ENCODE measurements at regions not wholly inside any gene's neighbourhood (a gene's known extent, or its start where the extent isn't known, plus 50 kb on each side); places are given as distances from the start of the nearest gene placed in this dataset.

- H3K4me3 ChIP-seq: no peak overlapping the region
- no peak for DNase-seq (ENCODE audit: low read depth in 1 of 2, low spot score in 1 of 2)
- H3K4me1 ChIP-seq (ENCODE audit: low read depth): no peaks in the 10 kb centered on the region
- H3K27ac ChIP-seq: no peak overlapping the region
- H3K9me3 ChIP-seq (ENCODE audit: low read depth): no peaks in the 10 kb centered on the region
- no peaks in the 10 kb centered on the region for H3K27me3 ChIP-seq
- no peaks in the 10 kb centered on the region for H3K36me3 ChIP-seq
- TF ChIP-seq CTCF (IDR thresholded peaks at IDR 0.05; ENCODE audit: low read depth, low read length): no peak
Measured at GRCh38 chr10:130422366-130423324, 286.5 kb downstream of the GLRX3 start.

- H3K27ac ChIP-seq: no peak overlapping the region
- H3K36me3 ChIP-seq: no peaks in the 10 kb centered on the region
- H3K9me3 ChIP-seq (ENCODE audit: low read depth): no peaks in the 10 kb centered on the region
- no peak for DNase-seq (ENCODE audit: low read depth in 1 of 2, low spot score in 1 of 2)
- no peaks in the 10 kb centered on the region for H3K27me3 ChIP-seq
- no peaks in the 10 kb centered on the region for H3K4me1 ChIP-seq (ENCODE audit: low read depth)
- no peak for TF ChIP-seq CTCF (IDR thresholded peaks at IDR 0.05; ENCODE audit: low read depth, low read length)
- H3K4me3 ChIP-seq: no peak overlapping the region
Measured at GRCh38 chr10:130423455-130424305, 287.5 kb downstream of the GLRX3 start.

GRCh38 chr10:130424418-130424817 is 288.2 kb downstream of the GLRX3 start:
- Histone ChIP-seq H3K36me3 (no peaks in the 10 kb centered on the region), H3K4me3 (no peak overlapping the region), H3K4me1 (ENCODE audit: low read depth) (no peaks in the 10 kb centered on the region), H3K27ac (no peak overlapping the region), H3K9me3 (ENCODE audit: low read depth) (no peaks in the 10 kb centered on the region), H3K27me3 (no peaks in the 10 kb centered on the region)
- no peak for DNase-seq (ENCODE audit: low read depth in 1 of 2, low spot score in 1 of 2)
- TF ChIP-seq CTCF (IDR thresholded peaks at IDR 0.05; ENCODE audit: low read depth, low read length): no peak

- no peak for TF ChIP-seq CTCF (IDR thresholded peaks at IDR 0.05; ENCODE audit: low read depth, low read length)
- DNase-seq (ENCODE audit: low read depth in 1 of 2, low spot score in 1 of 2): no peak
Measured at GRCh38 chr10:130425169-130425568, 289.0 kb downstream of the GLRX3 start.

GRCh38 chr10:130425881-130426435 is 289.8 kb downstream of the GLRX3 start:
- no peaks in the 10 kb centered on the region for H3K4me1 ChIP-seq (ENCODE audit: low read depth)
- no peaks in the 10 kb centered on the region for H3K36me3 ChIP-seq
- no peak overlapping the region for H3K4me3 ChIP-seq
- no peak for DNase-seq (ENCODE audit: low read depth in 1 of 2, low spot score in 1 of 2)
- TF ChIP-seq CTCF (IDR thresholded peaks at IDR 0.05; ENCODE audit: low read depth, low read length): no peak
- H3K9me3 ChIP-seq (ENCODE audit: low read depth): no peaks in the 10 kb centered on the region
- no peaks in the 10 kb centered on the region for H3K27me3 ChIP-seq
- no peak overlapping the region for H3K27ac ChIP-seq

More at GRCh38 chr10:130425169-130425568, 289.0 kb downstream of the GLRX3 start:
- Histone ChIP-seq H3K27ac (no peak overlapping the region), H3K27me3 (no peaks in the 10 kb centered on the region), H3K9me3 (ENCODE audit: low read depth) (no peaks in the 10 kb centered on the region), H3K36me3 (no peaks in the 10 kb centered on the region), H3K4me3 (no peak overlapping the region), H3K4me1 (ENCODE audit: low read depth) (no peaks in the 10 kb centered on the region)
